Medulla oblongata (tissue), 1 donor: ENCODE measurements at regions not wholly inside any gene's neighbourhood (a gene's known extent, or its start where the extent isn't known, plus 50 kb on each side); places are given as distances from the start of the nearest gene placed in this dataset.

Experiments used
- DNase-seq: peaks from one replicate; pipeline ENCODE4 v3.0.0-alpha.2; 2015; ENCODE audit errors: extremely low spot score

GRCh38 chr4:133887723-133888122, 313.9 kb downstream of the PABPC4L start:
- no peak for DNase-seq

DNA sequence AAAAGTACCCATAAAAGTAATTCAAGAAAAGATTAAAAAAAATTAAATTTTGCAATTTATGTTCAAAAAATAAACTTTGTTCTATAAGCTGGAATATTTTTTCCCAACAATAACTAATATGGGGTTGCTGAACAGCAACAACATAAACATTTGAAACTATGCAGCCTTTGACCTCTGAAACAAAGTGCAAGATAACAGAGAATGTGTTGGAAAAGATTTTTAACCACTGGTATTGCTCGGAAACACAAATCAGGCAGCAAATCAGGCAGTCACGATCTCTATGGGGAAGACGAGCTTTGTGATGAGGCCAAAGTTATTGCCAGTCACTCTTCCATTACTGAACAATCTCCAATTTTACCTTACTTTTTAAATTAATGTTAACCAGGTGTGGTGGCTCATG, 332.1 kb downstream of the PABPC4L start:
- no peak for DNase-seq

GRCh38 chr4:133868856-133869255, 332.7 kb downstream of the PABPC4L start:
- no peak for DNase-seq

- no peak for DNase-seq
These were observed 335.3 kb downstream of the PABPC4L start for GRCh38 chr4:133866328-133866699.

DNA sequence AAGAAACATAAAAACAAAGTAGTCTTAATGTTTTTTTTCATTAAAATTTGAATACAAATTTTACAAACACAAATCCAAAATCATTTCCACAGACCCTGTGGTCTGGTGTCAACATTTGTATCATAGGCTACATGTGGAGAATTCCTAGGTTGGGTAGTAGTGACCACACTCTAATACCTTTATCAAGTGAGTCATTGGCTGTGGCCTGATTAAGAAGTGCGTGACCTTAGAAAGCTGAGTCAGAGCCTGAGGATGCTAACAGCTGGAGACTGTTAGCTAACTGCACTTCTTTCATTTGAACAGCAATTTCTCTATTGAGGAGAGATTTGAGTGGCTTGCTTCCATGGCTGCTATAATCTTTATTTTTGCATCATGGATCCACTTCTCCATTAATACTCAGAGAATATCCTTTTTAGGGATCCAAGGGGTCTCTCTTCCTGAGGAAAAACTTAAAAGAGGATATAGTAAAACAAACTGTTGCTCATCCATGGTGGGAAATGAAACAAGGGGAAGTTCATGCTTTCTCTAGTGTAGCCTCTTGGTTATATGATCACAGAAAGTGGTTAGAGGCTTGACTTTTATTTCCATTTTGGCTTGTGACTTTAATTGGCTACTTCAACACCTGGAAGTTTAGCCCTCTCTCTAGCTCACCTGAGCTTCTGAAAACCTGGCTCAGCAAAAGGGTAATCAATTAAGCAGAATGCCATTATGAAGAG, 335.8 kb downstream of the PABPC4L start:
- DNase-seq: no peak

DNA sequence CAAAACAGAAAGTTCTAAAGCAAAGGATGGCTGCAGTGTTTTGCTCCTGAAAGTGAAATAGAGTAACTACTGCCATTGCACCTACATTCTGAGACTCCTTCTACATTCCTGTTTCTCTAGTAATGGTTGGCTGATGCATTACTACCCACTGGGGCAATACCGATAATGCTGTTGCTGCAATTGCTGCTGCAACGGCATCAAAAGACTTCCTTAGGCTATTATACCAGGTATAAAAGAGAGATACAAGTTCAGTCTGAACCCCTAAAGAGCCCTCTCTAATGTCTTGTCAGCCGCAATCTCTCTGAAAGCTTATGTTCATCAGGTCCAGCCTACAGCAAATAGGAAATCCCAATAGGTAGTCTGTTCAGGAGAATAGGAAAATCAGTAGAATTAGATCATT, 338.4 kb downstream of the PABPC4L start:
- no peak for DNase-seq

GRCh38 chr4:133856731-133857355, 344.7 kb downstream of the PABPC4L start:
- DNase-seq: no peak

- no peak for DNase-seq
These were observed 346.6 kb downstream of the PABPC4L start for GRCh38 chr4:133855001-133855400.

DNA sequence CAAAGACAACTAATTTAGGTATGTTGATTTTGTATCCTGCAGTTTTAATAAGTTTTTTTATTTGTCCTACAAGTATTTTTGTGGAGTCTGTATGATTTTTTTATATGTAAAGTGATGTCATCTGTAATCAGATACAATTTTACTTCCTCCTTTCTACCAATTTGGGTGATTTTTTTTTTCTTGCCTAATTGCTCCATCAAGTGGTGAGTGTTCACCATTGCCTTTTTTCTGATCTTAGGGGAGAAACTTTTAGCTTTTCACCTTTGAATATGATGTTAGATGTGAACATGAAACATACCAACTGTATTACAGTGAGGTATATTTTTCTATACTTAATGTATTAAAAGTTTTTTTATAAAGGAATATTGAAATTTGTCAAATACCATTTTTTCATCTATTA, 362.3 kb downstream of the PABPC4L start:
- no peak for DNase-seq

DNA sequence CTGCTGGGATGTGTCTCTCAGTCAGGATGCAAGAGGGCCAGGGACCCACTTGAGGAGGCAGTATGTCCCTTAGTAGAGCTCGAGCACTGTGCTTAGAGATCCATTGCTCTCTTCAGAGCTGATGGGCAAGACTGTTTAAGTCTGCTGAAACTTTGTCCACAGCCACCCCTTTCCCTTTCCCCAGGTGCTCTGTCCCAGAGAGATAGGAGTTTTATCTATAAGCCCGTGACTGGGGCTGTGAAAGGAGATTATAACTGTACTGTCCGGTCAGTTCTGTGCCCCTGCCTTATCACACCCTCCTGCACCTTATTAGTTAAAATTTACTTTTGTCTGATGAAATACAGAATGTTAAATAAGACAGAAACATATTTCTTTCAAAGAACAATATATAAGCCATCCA, 378.4 kb downstream of the PABPC4L start:
- DNase-seq: no peak

- no peak for DNase-seq
These were observed 388.6 kb downstream of the PABPC4L start for GRCh38 chr4:133812954-133813353.

DNA sequence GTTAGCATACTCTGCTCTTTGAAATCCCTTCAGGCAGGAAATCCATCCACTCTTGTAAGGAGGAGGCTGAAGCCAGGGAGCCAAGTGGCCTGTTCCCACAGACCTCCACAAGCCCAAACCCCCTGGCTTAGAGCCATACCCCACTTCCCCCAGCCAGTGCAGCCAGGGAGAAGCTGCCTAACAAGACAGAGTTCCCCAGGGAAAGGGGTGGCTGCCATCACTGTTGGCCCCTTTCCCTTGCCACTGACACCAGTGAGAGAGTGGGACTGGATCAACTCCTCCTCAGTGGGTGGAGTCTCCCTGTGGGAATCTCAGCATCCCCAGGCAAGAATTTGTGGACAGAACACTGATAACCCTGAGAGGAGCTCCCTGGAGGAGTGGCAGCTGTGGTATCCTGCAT, 389.4 kb downstream of the PABPC4L start:
- DNase-seq: no peak

DNA sequence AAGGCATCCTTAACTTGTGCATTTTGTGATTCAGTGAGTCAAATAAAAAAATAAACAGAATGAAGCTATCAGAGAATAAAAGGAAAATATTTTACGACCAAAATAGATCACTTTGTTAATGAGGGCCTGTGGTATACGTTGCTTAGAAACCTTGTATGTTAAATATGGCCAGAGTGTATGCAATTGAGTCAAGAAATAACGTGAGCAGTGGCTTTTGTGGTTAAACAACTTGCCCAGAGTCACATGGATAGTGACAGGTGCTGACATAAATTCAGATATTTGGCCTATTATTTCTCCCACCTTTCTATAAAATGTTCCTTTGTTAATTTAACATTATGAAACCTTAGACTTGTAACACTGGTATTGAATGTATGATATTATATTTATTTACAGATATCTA, 393.4 kb downstream of the PABPC4L start:
- DNase-seq: no peak

GRCh38 chr4:133803341-133803740, 398.2 kb downstream of the PABPC4L start:
- DNase-seq: no peak

- DNase-seq: no peak
These were observed 399.0 kb downstream of the PABPC4L start for GRCh38 chr4:133802359-133803140.

GRCh38 chr4:133801883-133802282, 399.7 kb downstream of the PABPC4L start:
- no peak for DNase-seq

GRCh38 chr4:133800966-133801365, 400.6 kb downstream of the PABPC4L start:
- no peak for DNase-seq

DNA sequence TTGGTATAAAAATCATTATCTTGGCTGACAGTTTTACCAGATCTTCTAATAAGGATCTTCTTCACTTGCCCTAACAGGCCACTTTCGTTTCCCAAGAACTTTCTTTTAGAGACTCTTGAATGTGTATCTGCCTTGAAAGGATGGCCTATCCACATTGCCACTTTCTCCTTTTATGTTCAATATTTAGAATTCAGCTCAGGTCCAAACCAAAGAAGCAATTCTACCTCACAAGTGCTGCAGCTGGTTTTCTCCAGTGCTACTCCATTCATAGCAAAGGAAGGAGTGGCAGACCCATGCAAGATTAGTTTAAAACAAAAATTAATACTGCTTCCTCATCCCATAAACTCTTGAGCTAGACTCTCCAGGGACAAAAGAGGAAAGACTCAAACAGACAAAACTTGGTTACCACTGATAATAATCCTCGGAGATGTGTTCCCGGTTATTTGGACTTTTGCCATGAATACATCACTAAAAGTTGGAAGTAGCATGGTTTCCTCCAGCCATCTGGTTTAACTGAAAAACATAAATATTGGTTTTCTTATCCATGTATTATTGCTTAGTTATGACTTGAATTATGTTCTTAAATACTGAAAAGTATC, 401.8 kb downstream of the PABPC4L start:
- peak; percentile 3 for DNase-seq

DNA sequence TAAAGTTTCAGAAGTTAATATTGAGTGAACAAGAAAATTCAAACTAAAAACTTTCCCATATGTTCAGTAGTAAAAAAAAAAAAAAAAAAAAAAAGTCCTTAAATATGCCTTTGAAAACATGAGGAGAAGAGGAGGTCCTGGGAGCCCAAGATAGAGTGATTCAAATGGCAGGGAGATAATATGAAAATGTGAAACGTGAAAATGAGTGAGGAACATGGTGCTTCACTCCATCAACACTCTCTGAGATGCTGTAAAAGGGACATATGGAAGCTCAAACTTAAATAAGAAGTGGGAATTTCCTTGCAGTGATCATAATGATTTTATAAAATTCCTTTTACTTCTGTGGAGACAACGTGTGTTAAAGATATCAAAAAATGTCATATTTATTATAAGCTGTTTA, 423.9 kb downstream of the PABPC4L start:
- DNase-seq: no peak

- DNase-seq: no peak
These were observed 424.6 kb downstream of the PABPC4L start for GRCh38 chr4:133776961-133777360.

DNA sequence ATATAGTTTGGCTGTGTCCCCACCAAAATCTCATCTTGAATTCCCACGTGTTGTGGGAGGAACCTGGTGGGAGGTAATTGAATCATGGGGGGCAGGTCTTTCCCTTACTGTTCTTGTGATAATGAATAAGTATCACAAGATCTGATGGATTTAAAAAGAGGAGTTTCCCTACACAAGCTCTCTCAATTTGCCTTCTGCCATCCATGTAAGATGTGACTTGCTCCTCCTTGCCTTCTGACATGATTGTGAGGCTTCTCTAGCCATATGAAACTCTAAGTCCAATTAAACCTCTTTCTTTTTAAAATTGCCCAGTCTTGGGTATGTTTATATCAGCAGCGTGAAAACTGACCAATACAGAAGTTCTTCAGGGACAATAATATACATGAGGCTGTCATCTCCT, 425.1 kb downstream of the PABPC4L start:
- no peak for DNase-seq

- DNase-seq: no peak
These were observed 425.7 kb downstream of the PABPC4L start for GRCh38 chr4:133775881-133776280.

DNA sequence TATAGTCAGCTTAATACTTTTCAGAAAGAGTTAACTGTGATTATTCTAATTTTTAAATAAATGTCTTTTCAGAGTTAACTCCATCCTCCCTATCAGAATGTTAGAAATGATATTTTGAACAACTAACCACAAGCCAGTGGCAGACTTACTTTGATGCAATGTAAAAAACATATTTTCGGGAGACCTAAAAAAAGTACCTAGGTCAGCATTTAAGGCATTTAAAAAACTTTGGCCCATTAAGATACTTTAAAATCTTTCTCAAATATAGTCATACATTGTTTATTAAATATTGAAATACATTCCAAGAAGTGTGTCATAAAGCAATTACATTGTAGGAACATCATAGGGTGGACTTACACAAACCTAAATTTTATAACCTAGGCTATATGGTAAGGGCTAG, 426.1 kb downstream of the PABPC4L start:
- no peak for DNase-seq
